GM21360 (cell line): ENCODE measurements at regions not wholly inside any gene's neighbourhood (a gene's known extent, or its start where the extent isn't known, plus 50 kb on each side); places are given as distances from the start of the nearest gene placed in this dataset.
"Not testable (repeated sequence)": the region's sequence is repeated elsewhere in the genome, so short reads cannot be mapped to it uniquely, and the experiment has no call there.

Source experiments
- ATAC-seq: cut with Tn5 transposase; IDR thresholded peaks from one replicate; pipeline ENCODE4 v1.9.1; 2021; ENCODE audit warnings: mild to moderate bottlenecking, moderate library complexity; ENCODE audit not compliant: unreplicated experiment

DNA sequence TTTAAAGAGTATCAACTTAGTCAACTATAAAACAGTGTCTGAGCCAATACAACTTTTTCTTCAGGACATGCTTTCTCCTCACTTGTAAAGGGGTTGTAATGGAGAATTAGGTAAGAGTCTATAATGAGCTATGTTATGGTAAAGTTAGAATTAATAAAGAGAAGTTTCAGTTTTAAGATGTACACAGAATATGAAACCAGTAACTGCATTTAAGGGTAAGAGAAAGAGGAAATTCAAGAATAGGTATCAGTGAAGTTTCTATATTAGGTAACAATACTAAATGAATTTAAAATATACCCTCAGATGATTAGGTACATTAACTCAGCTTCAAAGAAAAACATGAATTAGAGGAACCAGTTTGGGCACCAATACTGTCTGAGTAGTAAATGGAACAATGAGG, 1444.3 kb upstream of the ADGRB3 start:
- ATAC-seq, result no peak

DNA sequence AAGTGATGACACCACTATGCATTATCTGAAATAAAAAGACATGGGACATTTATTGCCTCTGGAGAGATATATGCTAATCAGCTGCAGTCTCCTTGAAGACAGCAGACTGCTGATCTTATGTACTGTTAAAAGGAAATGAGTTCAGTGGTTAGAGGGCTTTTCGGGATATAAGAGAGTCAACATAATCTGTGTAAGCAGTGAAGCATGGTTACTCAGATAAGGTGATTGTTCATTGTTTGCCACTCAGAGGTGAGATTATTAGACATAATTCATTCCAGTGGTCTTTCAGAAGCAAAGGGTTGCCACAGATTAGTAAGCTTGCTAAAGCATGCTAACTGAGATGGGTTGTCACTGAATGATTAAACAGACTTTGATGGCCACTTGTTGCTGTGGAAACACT, 1450.7 kb upstream of the ADGRB3 start:
- ATAC-seq, result no peak

DNA sequence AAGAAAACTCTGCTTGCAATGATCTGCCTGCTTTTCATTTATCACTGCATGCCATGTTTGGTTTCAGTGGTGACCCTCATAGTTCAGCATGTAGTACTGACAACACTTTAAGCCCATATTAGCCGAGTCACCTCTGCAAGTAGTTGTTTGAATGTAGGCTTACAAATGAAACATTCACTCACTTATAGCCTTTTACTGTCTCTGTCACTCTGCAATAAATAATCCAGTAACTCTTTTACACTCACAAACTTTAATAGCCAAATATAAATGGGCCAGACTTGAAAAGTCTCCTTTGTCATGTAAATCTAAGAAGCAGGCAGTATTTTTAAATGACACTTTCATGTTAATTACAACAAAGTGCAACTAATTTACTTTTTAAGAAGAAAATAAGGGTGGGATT, 1460.0 kb upstream of the ADGRB3 start:
- ATAC-seq, result no peak

DNA sequence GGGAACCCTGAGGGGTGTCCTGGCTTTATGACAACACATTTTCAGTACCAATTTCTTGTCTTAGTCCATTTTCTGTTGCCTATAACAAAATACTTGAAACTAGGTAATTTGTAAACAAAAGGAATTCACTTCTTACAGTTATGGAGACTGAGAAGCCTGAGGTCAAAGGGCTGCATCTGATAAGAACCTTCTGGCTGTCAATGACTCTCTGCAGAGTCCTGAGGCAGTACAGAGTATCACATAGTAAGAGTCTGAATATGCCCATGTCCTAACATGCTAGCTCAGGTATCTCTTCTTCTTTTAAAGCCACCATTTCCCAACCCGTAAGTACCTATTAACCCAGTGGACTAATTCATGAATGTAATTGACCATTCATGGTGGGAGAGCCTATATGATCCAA, 1458.6 kb upstream of the EYS start:
- no peak for ATAC-seq

DNA sequence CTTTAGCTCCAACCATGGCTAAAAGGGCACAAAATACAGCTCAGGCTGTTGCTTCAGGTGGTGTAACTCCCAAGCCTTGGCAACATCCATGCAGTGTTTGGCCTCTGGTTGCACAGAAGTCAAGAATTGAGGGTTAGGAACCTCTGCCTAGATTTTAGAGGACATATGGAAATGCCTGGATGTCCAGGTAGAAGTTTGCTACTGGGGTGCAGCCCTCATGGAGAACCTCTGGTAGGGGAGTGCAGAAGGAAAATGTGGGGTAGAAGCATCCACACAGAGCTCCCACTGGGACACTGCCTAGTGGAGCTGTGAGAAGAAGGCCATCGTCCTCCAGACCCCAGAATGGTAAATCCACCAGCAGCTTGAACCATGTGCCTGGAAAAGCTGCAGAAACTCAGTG, 1453.8 kb upstream of the EYS start:
- ATAC-seq, result no peak

DNA sequence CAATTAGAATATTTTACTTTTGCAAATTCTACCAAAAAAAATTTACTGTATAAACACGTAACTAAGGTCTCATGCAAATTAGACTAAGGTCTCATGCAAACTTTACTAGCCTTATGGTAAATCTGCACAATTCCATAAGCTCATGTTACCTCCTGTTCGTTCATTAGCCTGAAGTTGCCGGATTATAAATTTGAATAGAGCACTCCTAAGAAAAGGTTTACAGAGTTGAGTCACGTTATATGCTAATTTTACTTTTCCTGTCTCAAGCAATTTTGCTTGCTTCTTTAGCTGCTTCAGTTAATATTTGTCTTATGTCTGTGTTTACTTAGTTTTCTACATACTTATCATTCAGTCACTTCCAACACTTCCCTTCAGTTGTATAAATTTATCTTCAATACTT, 1434.0 kb upstream of the EYS start:
- ATAC-seq, result no peak

GRCh38 chr6:67133973-67134372, 1426.9 kb upstream of the EYS start:
- ATAC-seq, result no peak

DNA sequence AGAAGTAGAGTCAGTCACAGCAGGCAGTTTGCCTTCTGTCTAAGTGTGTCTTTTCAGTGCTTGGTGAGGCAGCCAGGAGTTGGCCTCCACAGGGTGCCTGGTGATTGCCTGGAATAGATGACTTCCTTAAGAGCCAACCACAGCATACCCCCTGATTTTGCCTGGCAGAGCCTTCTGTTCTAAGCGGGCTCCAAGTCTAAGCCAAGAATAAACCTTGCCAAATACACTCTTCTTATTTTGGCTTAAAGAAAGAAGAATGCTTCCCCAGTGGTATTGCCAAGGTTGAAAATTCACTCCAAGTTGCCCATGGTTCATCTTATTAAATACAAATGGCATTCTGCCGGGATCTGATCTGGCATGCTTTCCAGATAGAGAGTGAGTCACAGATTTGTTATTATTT, 1424.8 kb upstream of the EYS start:
- no peak for ATAC-seq

GRCh38 chr6:67129780-67130179, 1422.8 kb upstream of the EYS start:
- ATAC-seq, result no peak

DNA sequence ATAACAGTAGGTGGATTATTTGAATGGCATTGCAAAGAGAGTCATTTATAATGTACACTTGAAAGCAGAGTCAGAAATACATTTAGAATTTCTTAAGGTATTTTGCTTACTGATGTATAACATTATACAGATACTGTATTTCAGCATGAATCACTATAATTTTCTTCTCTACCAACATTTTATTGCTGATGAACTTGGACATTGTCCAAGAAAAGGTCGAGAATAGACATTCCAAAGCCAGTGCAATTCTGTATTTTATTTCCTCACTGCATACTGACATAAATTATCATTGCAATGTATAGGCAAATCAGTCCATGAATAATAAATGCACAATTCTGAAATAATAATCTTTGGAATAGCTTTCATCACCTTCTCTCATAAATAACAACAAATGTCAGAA, 1420.0 kb upstream of the EYS start:
- ATAC-seq, result no peak

GRCh38 chr6:67121115-67121514, 1414.1 kb upstream of the EYS start:
- ATAC-seq, result no peak

GRCh38 chr6:67112120-67112519, 1405.1 kb upstream of the EYS start:
- no peak for ATAC-seq

- no peak for ATAC-seq
These were observed 1395.7 kb upstream of the EYS start for GRCh38 chr6:67102743-67103142.

GRCh38 chr6:67095618-67096226, 1388.7 kb upstream of the EYS start:
- not testable (repeated sequence) for ATAC-seq

GRCh38 chr6:67094431-67094946, 1387.5 kb upstream of the EYS start:
- ATAC-seq, result no peak

DNA sequence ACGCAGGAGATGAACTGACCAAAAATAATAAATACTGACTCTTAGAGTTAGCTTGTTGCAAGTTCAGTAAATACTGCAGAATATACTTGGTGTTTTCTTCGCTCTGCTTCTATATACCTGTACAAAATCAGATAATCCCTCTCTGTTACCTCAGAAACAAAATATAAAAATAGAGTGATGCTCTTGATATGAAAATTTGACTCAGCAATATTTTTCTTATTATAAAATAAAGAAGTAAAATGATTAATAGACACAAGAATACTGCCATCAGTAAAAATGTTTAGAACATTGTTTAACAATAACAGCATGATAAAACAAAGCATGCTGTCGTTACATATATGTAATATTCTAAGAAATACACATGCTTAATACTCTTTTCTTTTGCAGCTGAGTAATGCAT, 1366.9 kb upstream of the EYS start:
- ATAC-seq, result no peak

- ATAC-seq, result no peak
These were observed 1361.8 kb upstream of the EYS start for GRCh38 chr6:67068781-67069180.

- no peak for ATAC-seq
These were observed 1357.3 kb upstream of the EYS start for GRCh38 chr6:67064323-67064722.

GRCh38 chr6:67047996-67048395, 1341.0 kb upstream of the EYS start:
- no peak for ATAC-seq

DNA sequence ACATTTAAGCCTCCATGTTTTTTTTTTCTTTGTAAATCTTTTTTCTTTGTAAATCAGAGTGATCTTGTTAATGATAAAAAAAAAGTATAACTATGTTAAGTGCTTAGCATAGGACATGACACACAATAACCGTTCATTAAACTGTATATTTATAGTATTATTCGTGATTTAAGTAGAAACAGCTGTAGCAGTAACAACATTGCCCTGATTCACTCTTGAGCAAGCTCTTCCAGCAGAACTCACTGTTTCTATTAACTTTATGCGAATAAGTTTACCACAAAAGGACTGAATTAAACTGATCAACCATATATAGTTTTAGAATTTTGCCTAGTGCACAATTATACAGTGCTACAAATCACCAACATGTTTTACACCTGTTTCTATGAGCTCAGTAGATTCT, 1338.0 kb upstream of the EYS start:
- ATAC-seq, result no peak

DNA sequence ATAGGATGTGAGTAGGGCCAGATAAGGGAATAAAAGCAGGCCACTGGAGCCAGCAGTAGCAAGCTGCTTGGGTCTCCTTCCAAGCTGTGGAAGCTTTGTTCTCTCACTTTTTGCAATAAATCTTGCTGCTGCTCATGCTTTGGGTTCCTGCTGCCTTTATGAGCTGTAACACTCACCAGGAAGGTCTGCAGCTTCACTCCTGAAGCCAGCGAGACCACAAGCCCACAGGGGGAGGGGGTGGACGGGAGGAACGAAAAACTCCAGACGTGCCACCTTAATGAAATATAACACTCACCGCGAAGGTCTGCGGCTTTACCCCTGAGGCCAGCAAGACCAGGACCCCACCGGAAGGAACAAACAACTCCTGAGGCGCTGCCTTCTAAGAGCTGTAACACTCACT, 1324.4 kb upstream of the EYS start:
- ATAC-seq, result no peak

DNA sequence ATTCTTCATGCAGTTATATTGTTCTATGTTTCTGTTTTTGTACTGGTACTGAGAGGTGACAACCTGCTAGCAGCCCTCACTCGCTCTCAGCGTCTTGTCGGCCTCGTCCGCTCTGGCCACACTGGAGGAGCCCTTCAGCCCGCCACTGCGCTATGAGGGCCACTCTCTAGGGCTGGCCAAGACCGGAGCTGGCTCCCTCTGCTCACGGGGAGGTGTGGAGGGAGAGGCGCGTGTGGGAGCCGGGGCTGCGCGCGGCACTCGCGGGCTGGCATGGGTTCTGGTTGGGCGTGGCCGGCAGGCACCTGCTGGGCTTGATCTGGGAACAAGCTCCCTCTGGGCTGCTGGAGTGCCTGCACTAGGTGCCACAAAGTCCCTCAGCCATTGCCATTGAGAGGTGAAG, 1323.8 kb upstream of the EYS start:
- no peak for ATAC-seq

DNA sequence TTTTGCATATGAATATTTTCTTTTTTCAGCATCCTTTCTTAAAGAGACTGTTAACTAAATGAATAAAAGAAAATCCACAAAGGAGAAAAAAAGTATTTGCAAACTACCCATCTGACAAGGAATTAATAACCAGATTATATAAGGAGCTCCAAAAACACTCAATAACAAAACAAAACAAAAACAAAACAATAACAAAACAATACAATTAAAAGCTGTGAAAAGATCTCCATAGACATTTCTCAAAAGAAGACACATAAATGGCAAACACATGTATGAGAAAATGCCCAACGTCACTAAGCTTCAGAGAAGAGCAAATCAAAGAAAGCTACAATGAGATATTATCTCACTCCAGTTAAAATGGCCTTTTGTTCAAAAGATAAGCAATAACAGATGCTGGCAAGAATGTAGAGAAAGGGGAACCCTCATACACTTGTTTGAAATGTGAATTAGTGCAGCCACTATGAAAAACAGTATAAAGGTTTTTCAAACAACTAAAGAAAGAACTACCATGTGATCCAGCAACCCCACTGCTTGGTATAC, 1310.0 kb upstream of the EYS start:
- ATAC-seq, result no peak
